SH-SY5Y (cell line): ENCODE measurements at regions not wholly inside any gene's neighbourhood (a gene's known extent, or its start where the extent isn't known, plus 50 kb on each side); places are given as distances from the start of the nearest gene placed in this dataset.

Experiments used
- GATA2 ChIP-seq: IDR thresholded peaks from 2 replicates; pipeline ENCODE4 v1.6.1; 2011; ENCODE audit warnings: mild to moderate bottlenecking, low read depth, low read length
- GATA3 ChIP-seq: IDR thresholded peaks from 2 replicates; pipeline ENCODE4 v1.6.1; 2011; ENCODE audit warnings: low read depth, mild to moderate bottlenecking, low read length, moderate library complexity

DNA sequence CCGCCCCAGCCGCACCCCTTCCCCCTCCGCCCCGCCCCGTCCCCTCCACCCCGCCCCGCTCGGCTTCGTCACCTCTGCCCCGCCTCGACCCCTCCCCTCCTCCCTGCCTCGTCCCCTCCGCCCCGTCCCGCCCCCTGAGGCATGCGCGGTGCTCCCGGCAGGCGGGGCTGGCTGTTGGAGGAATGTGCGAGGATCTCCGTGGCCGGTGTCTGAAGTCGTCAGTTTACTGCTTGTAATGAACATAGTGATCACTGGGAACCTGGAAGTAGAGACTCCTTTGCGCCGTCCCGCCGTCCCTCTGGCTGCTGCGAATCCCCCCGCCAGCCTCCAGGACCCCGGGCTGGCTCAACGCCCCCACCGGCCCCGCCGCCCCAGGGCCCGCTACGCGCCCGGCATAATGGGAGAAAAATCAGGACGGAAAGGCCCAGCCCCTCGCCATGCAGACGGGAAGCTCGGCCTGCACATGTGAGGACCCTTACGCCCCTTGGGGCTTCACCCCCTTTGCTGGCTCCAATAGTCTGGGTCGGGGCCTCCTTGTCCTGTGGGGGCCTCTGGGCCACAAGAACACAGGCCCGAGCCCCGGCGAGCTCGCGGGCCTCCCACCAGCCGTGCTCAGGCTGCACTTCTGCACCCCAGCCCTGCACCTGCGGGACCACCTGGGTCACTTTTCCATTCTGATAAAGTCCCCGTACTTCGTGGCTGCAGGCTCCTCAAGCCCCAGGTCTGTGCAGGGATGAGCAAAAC lies 743.1 kb downstream of the KCNJ18 start:
- TF ChIP-seq GATA2 (no peak), GATA3 (no peak)
